CD4-positive, alpha-beta memory T cell (primary cell): ENCODE measurements at regions not wholly inside any gene's neighbourhood (a gene's known extent, or its start where the extent isn't known, plus 50 kb on each side); places are given as distances from the start of the nearest gene placed in this dataset.

Experiments used
- CTCF ChIA-PET: fragments of 350-600 bp; sonication (Branson Sonifier 250); formaldehyde crosslinking; loops from one replicate; lab custom pipeline; 2021; ENCODE audit warnings: inconsistent platforms; ENCODE audit not compliant: partially characterized antibody; lab: Charles Lee
- POLR2A ChIA-PET: fragments of 350-600 bp; sonication (Branson Sonifier 250); formaldehyde crosslinking; loops from one replicate; lab custom pipeline; 2021; ENCODE audit not compliant: partially characterized antibody; lab: Charles Lee
- DNase-seq, 5 donors: peaks; one replicate each; pipeline versions ENCODE4 v3.0.0 to v3.0.0-alpha.2; 2020 to 2022; ENCODE audit warnings: mixed read lengths in 1 of 5
- H3K27ac ChIP-seq: one replicate; pipeline ENCODE4 v1.7.0; 2013; ENCODE audit warnings: low read depth, low read length
- H3K27me3 ChIP-seq: 2 replicates; pipeline ENCODE4 v1.7.0; 2013; ENCODE audit warnings: mild to moderate bottlenecking, low read length, moderate library complexity; ENCODE audit not compliant: insufficient read depth
- H3K36me3 ChIP-seq: 2 replicates; pipeline ENCODE4 v1.7.0; 2013; ENCODE audit warnings: mild to moderate bottlenecking, low read length, moderate library complexity; ENCODE audit not compliant: insufficient read depth
- H3K4me1 ChIP-seq: 2 replicates; pipeline ENCODE4 v1.7.0; 2013; ENCODE audit warnings: mild to moderate bottlenecking, low read length, moderate library complexity; ENCODE audit not compliant: insufficient read depth
- H3K4me3 ChIP-seq, 2 donors: one replicate each; pipeline ENCODE4 v1.7.0; 2013; ENCODE audit warnings: low read length in 2 of 2, mild to moderate bottlenecking in 1 of 2
- H3K9me3 ChIP-seq, 2 donors: one replicate each; pipeline ENCODE4 v1.7.0; 2013; ENCODE audit warnings: low read length in 2 of 2, control low read depth in 1 of 2; ENCODE audit not compliant: control insufficient read depth in 1 of 2
- H3K27ac Mint-ChIP-seq, 7 donors: one replicate each; pipeline ENCODE4 v1.8.0; 2020 to 2021; ENCODE audit warnings: mixed read lengths in 7 of 7, mild to moderate bottlenecking in 6 of 7, inconsistent platforms in 3 of 7, moderate library complexity in 3 of 7
- H3K27me3 Mint-ChIP-seq, 2 donors: one replicate each; pipeline ENCODE4 v1.8.0; 2020 to 2021; ENCODE audit warnings: mixed read lengths in 2 of 2
- H3K36me3 Mint-ChIP-seq, 2 donors: one replicate each; pipeline ENCODE4 v1.8.0; 2020 to 2021; ENCODE audit warnings: mixed read lengths in 2 of 2, inconsistent platforms in 1 of 2, mild to moderate bottlenecking in 1 of 2
- H3K4me1 Mint-ChIP-seq, 4 donors: one replicate each; pipeline ENCODE4 v1.8.0; 2020 to 2021; ENCODE audit warnings: mixed read lengths in 4 of 4, mild to moderate bottlenecking in 1 of 4
- H3K4me3 Mint-ChIP-seq, 8 donors: one replicate each; pipeline ENCODE4 v1.8.0; 2020 to 2021; ENCODE audit warnings: mixed read lengths in 8 of 8, mild to moderate bottlenecking in 7 of 8, moderate library complexity in 6 of 8, inconsistent platforms in 3 of 8
- H3K9me3 Mint-ChIP-seq, 8 donors: one replicate each; pipeline ENCODE4 v1.8.0; 2020 to 2021; ENCODE audit warnings: mixed read lengths in 8 of 8, mild to moderate bottlenecking in 5 of 8, inconsistent platforms in 3 of 8, moderate library complexity in 1 of 8
- intact Hi-C: fragments of 100-400 bp; cut with micrococcal nuclease; formaldehyde crosslinking; loops from one replicate; pipeline ENCODE4 v1.15.1; 2023

GRCh38 chr4:13095722-13096121 lies 388.4 kb downstream of the RAB28 start:
- intact Hi-C loops = no loop called here
- ChIA-PET POLR2A (no interaction called here), CTCF (no interaction called here)
- Mint-ChIP-seq H3K27ac (no peak overlapping the region), H3K4me3 (no peak overlapping the region), H3K36me3 (no peaks in the 10 kb centered on the region), H3K9me3 (peaks cover 0 to 7% (median 3%) of the 10 kb centered on the region in 8 donors), H3K27me3 (no peaks in the 10 kb centered on the region), H3K4me1 (no peaks in the 10 kb centered on the region)
- Histone ChIP-seq H3K9me3 (no peaks in the 10 kb centered on the region), H3K4me1 (no peaks in the 10 kb centered on the region), H3K36me3 (no peaks in the 10 kb centered on the region), H3K27me3 (no peaks in the 10 kb centered on the region), H3K27ac (no peak overlapping the region), H3K4me3 (no peak overlapping the region)
- no peak for DNase-seq

GRCh38 chr4:13093170-13093569 lies 391.0 kb downstream of the RAB28 start:
- ChIA-PET POLR2A (no interaction called here), CTCF (no interaction called here)
- Mint-ChIP-seq H3K36me3 (no peaks in the 10 kb centered on the region), H3K9me3 (peaks cover 0 to 7% (median 0%) of the 10 kb centered on the region in 8 donors), H3K4me1 (no peaks in the 10 kb centered on the region), H3K27ac (no peak overlapping the region), H3K27me3 (no peaks in the 10 kb centered on the region), H3K4me3 (no peak overlapping the region)
- H3K4me1 ChIP-seq = no peaks in the 10 kb centered on the region
- no peak for DNase-seq
- no peak overlapping the region for H3K27ac ChIP-seq
- intact Hi-C loops = no loop called here
- no peaks in the 10 kb centered on the region for H3K27me3 ChIP-seq
- no peaks in the 10 kb centered on the region for H3K36me3 ChIP-seq
- no peaks in the 10 kb centered on the region for H3K9me3 ChIP-seq
- H3K4me3 ChIP-seq = no peak overlapping the region

DNA sequence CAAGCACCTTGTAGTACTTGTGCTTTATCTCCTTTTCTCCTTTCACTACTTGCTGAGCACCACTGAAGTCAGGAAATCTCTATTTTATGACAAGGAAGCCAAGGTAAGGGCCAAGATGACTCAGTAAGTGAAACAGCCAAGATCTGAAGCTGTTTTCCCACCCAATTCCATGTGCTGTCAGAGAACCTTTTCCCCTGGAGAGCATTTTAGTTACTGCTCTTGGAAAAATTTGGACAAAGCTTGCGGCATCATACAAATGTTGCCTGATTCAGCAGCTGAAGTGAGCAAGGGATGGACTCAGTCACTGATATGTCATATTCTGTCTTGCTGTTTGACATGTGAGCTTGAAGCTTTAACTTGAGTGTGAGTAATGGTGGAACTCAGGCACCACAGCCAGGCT lies 391.4 kb downstream of the RAB28 start:
- Mint-ChIP-seq H3K9me3 (peaks cover 0 to 7% (median 0%) of the 10 kb centered on the region in 8 donors), H3K4me3 (no peak overlapping the region), H3K27ac (no peak overlapping the region), H3K27me3 (no peaks in the 10 kb centered on the region), H3K36me3 (no peaks in the 10 kb centered on the region), H3K4me1 (no peaks in the 10 kb centered on the region)
- H3K9me3 ChIP-seq = no peaks in the 10 kb centered on the region
- ChIA-PET CTCF (no interaction called here), POLR2A (no interaction called here)
- H3K36me3 ChIP-seq = no peaks in the 10 kb centered on the region
- no peaks in the 10 kb centered on the region for H3K4me1 ChIP-seq
- H3K4me3 ChIP-seq = no peak overlapping the region
- intact Hi-C loops = no loop called here
- H3K27ac ChIP-seq = no peak overlapping the region
- no peak for DNase-seq
- no peaks in the 10 kb centered on the region for H3K27me3 ChIP-seq

GRCh38 chr4:13089659-13089998 lies 394.5 kb downstream of the RAB28 start:
- Histone ChIP-seq H3K4me1 (no peaks in the 10 kb centered on the region), H3K4me3 (no peak overlapping the region), H3K36me3 (no peaks in the 10 kb centered on the region), H3K27me3 (no peaks in the 10 kb centered on the region), H3K9me3 (no peaks in the 10 kb centered on the region), H3K27ac (no peak overlapping the region)
- intact Hi-C loops = no loop called here
- no peak for DNase-seq
- POLR2A ChIA-PET = no interaction called here
- peaks cover 0 to 3% (median 0%) of the 10 kb centered on the region in 8 donors for H3K9me3 Mint-ChIP-seq
- no peak overlapping the region for H3K4me3 Mint-ChIP-seq
- no peak overlapping the region for H3K27ac Mint-ChIP-seq
- H3K36me3 Mint-ChIP-seq = no peaks in the 10 kb centered on the region
- CTCF ChIA-PET = no interaction called here
- H3K27me3 Mint-ChIP-seq = no peaks in the 10 kb centered on the region
- H3K4me1 Mint-ChIP-seq = no peaks in the 10 kb centered on the region

GRCh38 chr4:13088726-13089658 lies 395.1 kb downstream of the RAB28 start:
- no peak for DNase-seq
- no peaks in the 10 kb centered on the region for H3K36me3 ChIP-seq
- no peaks in the 10 kb centered on the region for H3K4me1 ChIP-seq
- H3K36me3 Mint-ChIP-seq = no peaks in the 10 kb centered on the region
- H3K27me3 Mint-ChIP-seq = no peaks in the 10 kb centered on the region
- H3K4me3 ChIP-seq = no peak overlapping the region
- intact Hi-C loops = no loop called here
- H3K27me3 ChIP-seq = no peaks in the 10 kb centered on the region
- no peak overlapping the region for H3K27ac Mint-ChIP-seq
- peaks cover 0 to 3% (median 1%) of the 10 kb centered on the region in 8 donors for H3K9me3 Mint-ChIP-seq
- H3K4me3 Mint-ChIP-seq = no peak overlapping the region
- ChIA-PET CTCF (no interaction called here), POLR2A (no interaction called here)
- no peaks in the 10 kb centered on the region for H3K9me3 ChIP-seq
- no peak overlapping the region for H3K27ac ChIP-seq
- H3K4me1 Mint-ChIP-seq = no peaks in the 10 kb centered on the region

- H3K27me3 ChIP-seq = no peaks in the 10 kb centered on the region
- H3K4me3 ChIP-seq = no peak overlapping the region
- CTCF ChIA-PET = no interaction called here
- DNase-seq = no peak
- H3K27ac ChIP-seq = no peak overlapping the region
- no peaks in the 10 kb centered on the region for H3K36me3 ChIP-seq
- POLR2A ChIA-PET = no interaction called here
- peaks cover 3 to 14% (median 11%) of the 10 kb centered on the region in 8 donors for H3K9me3 Mint-ChIP-seq
- no peaks in the 10 kb centered on the region for H3K27me3 Mint-ChIP-seq
- intact Hi-C loops = no loop called here
- H3K4me3 Mint-ChIP-seq = no peak overlapping the region
- H3K27ac Mint-ChIP-seq = no peak overlapping the region
- no peaks in the 10 kb centered on the region for H3K4me1 ChIP-seq
- peaks cover 0 to 4% of the 10 kb centered on the region in 2 donors for H3K36me3 Mint-ChIP-seq
- H3K9me3 ChIP-seq = no peaks in the 10 kb centered on the region
- H3K4me1 Mint-ChIP-seq = no peaks in the 10 kb centered on the region
Measured at GRCh38 chr4:13087041-13087440, 397.1 kb downstream of the RAB28 start.

GRCh38 chr4:13084210-13084609 lies 399.9 kb downstream of the RAB28 start:
- Mint-ChIP-seq H3K4me1 (no peaks in the 10 kb centered on the region), H3K4me3 (no peak overlapping the region), H3K36me3 (peaks cover 4 to 6% of the 10 kb centered on the region in 2 donors), H3K27ac (no peak overlapping the region), H3K27me3 (no peaks in the 10 kb centered on the region), H3K9me3 (peaks cover 7 to 38% (median 25%) of the 10 kb centered on the region in 8 donors)
- POLR2A ChIA-PET = no interaction called here
- Histone ChIP-seq H3K9me3 (no peaks in the 10 kb centered on the region), H3K27ac (no peak overlapping the region), H3K4me3 (no peak overlapping the region), H3K27me3 (no peaks in the 10 kb centered on the region), H3K36me3 (no peaks in the 10 kb centered on the region), H3K4me1 (no peaks in the 10 kb centered on the region)
- DNase-seq = no peak
- intact Hi-C loops = no loop called here
- CTCF ChIA-PET = no interaction called here
